OCI-LY1 (cell line): ENCODE measurements at regions not wholly inside any gene's neighbourhood (a gene's known extent, or its start where the extent isn't known, plus 50 kb on each side); places are given as distances from the start of the nearest gene placed in this dataset.

Experiments
- EZH2 ChIP-seq: fragments of 200-600 bp; sonication (generic), shearing (Covaris generic); IDR thresholded peaks from 2 replicates; pipeline ENCODE4 v1.8.0; 2017; ENCODE audit warnings: borderline replicate concordance, mixed run types, mild to moderate bottlenecking, antibody characterized with exemption, low read length, moderate library complexity, mixed read lengths
- TF ChIP-seq, protein P1 (sequence below): fragments of 200-600 bp; sonication (generic), shearing (Covaris generic); IDR thresholded peaks from 2 replicates; pipeline ENCODE4 v1.5.1; 2017; ENCODE audit warnings: mild to moderate bottlenecking, antibody characterized with exemption, low read length, moderate library complexity, mixed read lengths

DNA sequence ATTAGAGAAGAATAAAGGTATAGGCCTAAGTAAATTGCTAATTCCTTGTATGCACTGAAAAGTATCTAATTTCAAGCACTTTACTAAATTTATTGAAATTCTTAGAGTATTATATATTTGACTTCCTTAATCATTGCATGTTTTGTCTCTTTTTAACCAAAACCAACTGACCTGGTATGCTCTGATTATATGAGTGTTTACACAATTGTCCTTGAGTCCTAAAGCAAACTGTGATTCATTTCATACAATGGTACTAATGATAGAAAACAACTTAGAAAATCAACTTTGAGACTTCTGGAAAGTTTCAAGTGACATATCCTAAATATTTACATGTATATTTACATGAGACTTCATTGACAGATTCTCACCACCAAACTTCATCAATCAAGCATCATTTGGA is 1177.1 kb downstream of the ADGRL3 start:
- TF ChIP-seq, protein P1, sequence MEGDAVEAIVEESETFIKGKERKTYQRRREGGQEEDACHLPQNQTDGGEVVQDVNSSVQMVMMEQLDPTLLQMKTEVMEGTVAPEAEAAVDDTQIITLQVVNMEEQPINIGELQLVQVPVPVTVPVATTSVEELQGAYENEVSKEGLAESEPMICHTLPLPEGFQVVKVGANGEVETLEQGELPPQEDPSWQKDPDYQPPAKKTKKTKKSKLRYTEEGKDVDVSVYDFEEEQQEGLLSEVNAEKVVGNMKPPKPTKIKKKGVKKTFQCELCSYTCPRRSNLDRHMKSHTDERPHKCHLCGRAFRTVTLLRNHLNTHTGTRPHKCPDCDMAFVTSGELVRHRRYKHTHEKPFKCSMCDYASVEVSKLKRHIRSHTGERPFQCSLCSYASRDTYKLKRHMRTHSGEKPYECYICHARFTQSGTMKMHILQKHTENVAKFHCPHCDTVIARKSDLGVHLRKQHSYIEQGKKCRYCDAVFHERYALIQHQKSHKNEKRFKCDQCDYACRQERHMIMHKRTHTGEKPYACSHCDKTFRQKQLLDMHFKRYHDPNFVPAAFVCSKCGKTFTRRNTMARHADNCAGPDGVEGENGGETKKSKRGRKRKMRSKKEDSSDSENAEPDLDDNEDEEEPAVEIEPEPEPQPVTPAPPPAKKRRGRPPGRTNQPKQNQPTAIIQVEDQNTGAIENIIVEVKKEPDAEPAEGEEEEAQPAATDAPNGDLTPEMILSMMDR: no peak
- no peak for TF ChIP-seq EZH2
